GM23248 (cell line): ENCODE measurements at regions not wholly inside any gene's neighbourhood (a gene's known extent, or its start where the extent isn't known, plus 50 kb on each side); places are given as distances from the start of the nearest gene placed in this dataset.

Source experiments
- EZH2 ChIP-seq: fragments of 200-600 bp; sonication (generic); IDR thresholded peaks from 2 replicates; pipeline ENCODE4 v1.6.1; 2018; ENCODE audit warnings: antibody characterized with exemption, mild to moderate bottlenecking; ENCODE audit not compliant: insufficient read depth, poor library complexity, severe bottlenecking
- EZH2phosphoT487 ChIP-seq: fragments of 200-600 bp; sonication (generic); IDR thresholded peaks from 2 replicates; pipeline ENCODE4 v1.6.1; 2018; ENCODE audit warnings: antibody characterized with exemption, moderate library complexity, mild to moderate bottlenecking, low read depth; ENCODE audit not compliant: insufficient read depth

DNA sequence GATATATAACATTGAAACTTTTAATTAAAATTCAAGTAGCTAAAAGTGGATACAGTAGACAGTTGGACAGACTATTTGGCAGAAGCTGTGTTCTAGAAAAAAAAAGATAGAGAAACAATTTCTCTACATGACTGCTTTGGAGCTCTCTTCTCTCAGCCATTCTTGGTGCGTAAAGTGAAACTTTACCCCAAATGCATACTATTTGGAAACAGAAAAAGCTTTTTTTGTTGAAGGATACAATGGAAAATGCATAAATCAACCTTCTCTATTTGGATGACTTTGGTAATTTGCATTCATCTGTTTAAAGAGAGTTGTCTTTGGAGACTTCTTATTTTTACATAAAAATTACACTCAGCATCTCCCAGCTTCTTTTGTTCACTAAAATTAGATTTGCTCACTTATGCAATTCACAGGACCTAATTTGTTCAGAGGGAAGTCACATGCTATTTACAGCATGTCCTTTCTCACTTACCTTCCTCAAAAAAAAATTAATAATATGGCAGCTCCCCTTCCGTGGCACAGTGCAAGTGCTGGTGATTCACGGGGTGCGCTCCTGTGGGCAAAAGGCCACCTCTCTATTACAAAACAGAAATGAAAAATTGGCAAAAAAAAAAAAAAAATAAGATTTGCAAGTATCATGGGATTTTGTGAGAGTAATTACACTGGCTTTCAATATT lies 498.9 kb downstream of the RERGL start:
- no peak for TF ChIP-seq EZH2
- TF ChIP-seq EZH2phosphoT487, result no peak
